Suprapubic skin (tissue), 4 donors: ENCODE measurements at regions not wholly inside any gene's neighbourhood (a gene's known extent, or its start where the extent isn't known, plus 50 kb on each side); places are given as distances from the start of the nearest gene placed in this dataset.

Experiments
- CTCF ChIP-seq, 2 donors: fragments of 200-600 bp in 1 of 2; fragments of 450-650 bp in 1 of 2; sonication (generic) in 1 of 2; IDR thresholded peaks; one replicate each; pipeline ENCODE4 v1.5.1; 2016 to 2019; ENCODE audit warnings: antibody characterized with exemption in 2 of 2, mild to moderate bottlenecking in 1 of 2, moderate library complexity in 1 of 2
- EP300 ChIP-seq: sonication (generic); formaldehyde crosslinking; IDR thresholded peaks from one replicate; pipeline ENCODE4 v1.6.1; 2017; ENCODE audit warnings: antibody characterized with exemption
- POLR2AphosphoS5 ChIP-seq, 3 donors: sonication (generic); formaldehyde crosslinking; IDR thresholded peaks; one replicate each; pipeline ENCODE4 v1.6.1; 2017; ENCODE audit warnings: antibody characterized with exemption in 3 of 3

- TF ChIP-seq POLR2AphosphoS5 (IDR thresholded peaks at IDR 0.05), result no peak
- TF ChIP-seq CTCF (IDR thresholded peaks at IDR 0.05), result no peak
- no peak for TF ChIP-seq EP300
Measured at GRCh38 chr1:94741996-94742395, 78.2 kb upstream of the SLC44A3 start.
